Calu3 (cell line): ENCODE measurements at regions not wholly inside any gene's neighbourhood (a gene's known extent, or its start where the extent isn't known, plus 50 kb on each side); places are given as distances from the start of the nearest gene placed in this dataset.

Source experiments
- BruUV-seq: library from RNA; stranded (reverse); fragments of 400-500 nt; replicated peaks from 2 replicates; lab custom pipeline; 2021; lab: Mats Ljungman, UMichigan
- CTCF ChIA-PET: fragments of 300-600 bp; sonication (Branson Sonifier 250); formaldehyde crosslinking; loops from one replicate; lab custom pipeline; 2022; ENCODE audit warnings: antibody characterized with exemption; lab: Charles Lee
- DNase-seq: peaks from one replicate; pipeline ENCODE4 v3.0.0; 2022
- H3K27ac Mint-ChIP-seq: one replicate; pipeline ENCODE4 v1.8.0; 2022; ENCODE audit warnings: mixed read lengths; ENCODE audit not compliant: unreplicated experiment
- H3K27me3 Mint-ChIP-seq: one replicate; pipeline ENCODE4 v1.8.0; 2022; ENCODE audit warnings: mixed read lengths; ENCODE audit not compliant: unreplicated experiment
- H3K36me3 Mint-ChIP-seq: one replicate; pipeline ENCODE4 v1.8.0; 2022; ENCODE audit warnings: mild to moderate bottlenecking, moderate library complexity, mixed read lengths; ENCODE audit not compliant: insufficient read depth, unreplicated experiment
- H3K4me1 Mint-ChIP-seq: one replicate; pipeline ENCODE4 v1.8.0; 2022; ENCODE audit warnings: mild to moderate bottlenecking, low read depth, mixed read lengths; ENCODE audit not compliant: unreplicated experiment
- H3K4me3 Mint-ChIP-seq: one replicate; pipeline ENCODE4 v1.8.0; 2022; ENCODE audit warnings: mild to moderate bottlenecking, low read depth, moderate library complexity, mixed read lengths; ENCODE audit not compliant: unreplicated experiment
- H3K9me3 Mint-ChIP-seq: one replicate; pipeline ENCODE4 v1.8.0; 2022; ENCODE audit warnings: low read depth, mixed read lengths; ENCODE audit not compliant: unreplicated experiment
- intact Hi-C: fragments of 100-400 bp; cut with micrococcal nuclease; formaldehyde crosslinking; loops from one replicate; pipeline ENCODE4 v1.10.0; 2022; ENCODE audit not compliant: unreplicated experiment
- TF ChIP-seq, protein P1 (sequence below): fragments of 200-600 bp; IDR thresholded peaks from one replicate; pipeline ENCODE4 v1.8.0; 2022; ENCODE audit warnings: antibody characterized with exemption; ENCODE audit not compliant: unreplicated experiment

DNA sequence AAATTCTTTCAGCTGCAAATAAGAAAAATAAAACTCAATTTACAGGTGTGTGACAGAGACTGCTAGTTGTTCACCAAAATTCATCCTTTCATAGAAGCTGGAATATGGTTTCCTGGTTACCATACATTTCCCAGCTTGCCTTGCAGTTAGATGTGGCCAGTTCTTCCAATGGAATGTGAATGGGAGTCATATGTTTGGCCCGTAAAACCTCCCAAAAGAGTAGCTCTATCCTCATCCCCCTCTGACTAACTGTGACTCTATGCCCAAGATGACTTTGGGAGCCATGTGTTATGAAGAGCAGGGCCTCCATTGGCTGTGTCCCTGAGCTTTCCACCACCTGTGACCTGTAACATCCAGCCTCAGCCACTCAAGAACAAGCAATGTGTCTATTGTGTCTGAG lies 90.6 kb upstream of the NGF start:
- Mint-ChIP-seq H3K36me3 (peaks cover 8% of the 10 kb centered on the region), H3K27ac (no peak overlapping the region), H3K27me3 (no peaks in the 10 kb centered on the region), H3K4me3 (no peak overlapping the region), H3K9me3 (no peaks in the 10 kb centered on the region), H3K4me1 (peaks cover 43% of the 10 kb centered on the region)
- intact Hi-C loops = no loop called here
- no peak for DNase-seq
- BruUV-seq = no TSS peak
- TF ChIP-seq, protein P1, sequence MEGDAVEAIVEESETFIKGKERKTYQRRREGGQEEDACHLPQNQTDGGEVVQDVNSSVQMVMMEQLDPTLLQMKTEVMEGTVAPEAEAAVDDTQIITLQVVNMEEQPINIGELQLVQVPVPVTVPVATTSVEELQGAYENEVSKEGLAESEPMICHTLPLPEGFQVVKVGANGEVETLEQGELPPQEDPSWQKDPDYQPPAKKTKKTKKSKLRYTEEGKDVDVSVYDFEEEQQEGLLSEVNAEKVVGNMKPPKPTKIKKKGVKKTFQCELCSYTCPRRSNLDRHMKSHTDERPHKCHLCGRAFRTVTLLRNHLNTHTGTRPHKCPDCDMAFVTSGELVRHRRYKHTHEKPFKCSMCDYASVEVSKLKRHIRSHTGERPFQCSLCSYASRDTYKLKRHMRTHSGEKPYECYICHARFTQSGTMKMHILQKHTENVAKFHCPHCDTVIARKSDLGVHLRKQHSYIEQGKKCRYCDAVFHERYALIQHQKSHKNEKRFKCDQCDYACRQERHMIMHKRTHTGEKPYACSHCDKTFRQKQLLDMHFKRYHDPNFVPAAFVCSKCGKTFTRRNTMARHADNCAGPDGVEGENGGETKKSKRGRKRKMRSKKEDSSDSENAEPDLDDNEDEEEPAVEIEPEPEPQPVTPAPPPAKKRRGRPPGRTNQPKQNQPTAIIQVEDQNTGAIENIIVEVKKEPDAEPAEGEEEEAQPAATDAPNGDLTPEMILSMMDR = no peak
- CTCF ChIA-PET = no interaction called here

DNA sequence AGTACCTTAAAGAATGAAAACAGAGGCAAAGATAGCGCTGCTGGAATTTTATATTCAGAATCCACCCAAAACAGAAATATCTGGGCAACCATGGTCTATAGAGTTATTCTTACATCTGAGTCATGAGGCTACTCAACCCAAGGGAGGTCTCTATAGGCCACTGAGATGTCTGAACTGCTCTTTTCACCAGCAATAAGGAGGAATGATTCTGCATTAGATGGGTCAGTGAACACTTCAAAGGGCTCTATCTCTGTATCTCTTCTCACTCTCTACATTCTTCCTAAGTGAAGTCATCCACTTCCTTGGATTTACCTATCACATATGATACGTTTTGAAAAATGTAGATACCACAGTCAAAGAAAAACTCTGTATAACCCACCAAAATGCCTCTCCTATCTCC lies 90.2 kb upstream of the NGF start:
- CTCF ChIA-PET = no interaction called here
- H3K9me3 Mint-ChIP-seq = no peaks in the 10 kb centered on the region
- peaks cover 43% of the 10 kb centered on the region for H3K4me1 Mint-ChIP-seq
- intact Hi-C loops = no loop called here
- no peak overlapping the region for H3K4me3 Mint-ChIP-seq
- no peak overlapping the region for H3K27ac Mint-ChIP-seq
- no TSS peak for BruUV-seq
- TF ChIP-seq, protein P1 = no peak
- H3K27me3 Mint-ChIP-seq = no peaks in the 10 kb centered on the region
- H3K36me3 Mint-ChIP-seq = peaks cover 8% of the 10 kb centered on the region
- DNase-seq = no peak

DNA sequence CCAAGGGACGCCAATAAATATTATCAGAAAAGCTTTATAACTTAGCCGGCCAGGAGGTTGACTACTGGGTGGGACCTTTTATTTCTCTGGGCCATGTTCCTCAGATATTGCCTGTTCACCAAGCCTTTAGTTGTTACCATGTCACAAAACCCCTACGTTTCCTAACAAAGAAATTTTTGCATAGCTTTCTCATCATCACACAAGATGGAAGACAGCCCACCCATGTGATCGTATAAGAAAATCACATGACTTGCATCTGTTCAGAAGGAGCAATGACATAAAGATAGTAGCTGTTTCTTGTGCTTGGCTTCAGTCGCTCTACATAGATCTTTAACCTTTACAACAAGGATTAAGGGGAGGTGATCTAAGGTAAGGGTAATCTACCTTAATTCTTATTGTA lies 88.9 kb upstream of the NGF start:
- Mint-ChIP-seq H3K4me3 (no peak overlapping the region), H3K27ac (no peak overlapping the region), H3K27me3 (no peaks in the 10 kb centered on the region), H3K36me3 (peaks cover 8% of the 10 kb centered on the region), H3K4me1 (peaks cover 35% of the 10 kb centered on the region), H3K9me3 (no peaks in the 10 kb centered on the region)
- intact Hi-C loops = no loop called here
- DNase-seq = no peak
- BruUV-seq = no TSS peak
- TF ChIP-seq, protein P1 = no peak
- CTCF ChIA-PET = no interaction called here

DNA sequence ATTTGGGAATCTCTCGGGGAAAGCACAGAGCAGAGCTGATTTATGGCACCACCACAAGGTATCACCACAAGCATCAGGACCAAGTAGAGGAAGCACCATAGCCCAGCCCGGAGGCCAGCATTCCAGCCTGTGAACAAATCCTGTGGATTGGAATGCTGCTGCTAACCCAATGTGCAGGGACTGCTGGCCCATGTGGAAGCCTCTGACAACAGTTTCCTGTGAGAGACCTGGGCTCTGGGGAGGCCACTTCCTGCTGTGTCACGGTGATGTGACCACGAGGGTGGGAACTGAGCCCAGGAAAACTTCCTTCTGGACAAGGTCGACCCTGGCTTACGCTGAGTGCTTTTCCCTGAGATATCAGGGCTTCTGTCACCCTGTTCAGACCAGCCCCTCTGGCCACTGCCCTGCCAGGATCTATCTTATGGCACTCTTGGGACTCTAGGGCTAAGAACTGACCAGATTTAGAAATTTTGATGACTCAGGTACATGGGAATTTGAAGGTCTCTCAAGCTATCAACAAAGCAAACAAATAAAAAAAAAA lies 88.3 kb upstream of the NGF start:
- intact Hi-C loops = no loop called here
- Mint-ChIP-seq H3K4me1 (peaks cover 29% of the 10 kb centered on the region), H3K36me3 (peaks cover 8% of the 10 kb centered on the region), H3K27me3 (no peaks in the 10 kb centered on the region), H3K9me3 (no peaks in the 10 kb centered on the region), H3K4me3 (no peak overlapping the region), H3K27ac (no peak overlapping the region)
- BruUV-seq = no TSS peak
- TF ChIP-seq, protein P1 = no peak
- CTCF ChIA-PET = no interaction called here
- peak; percentile 43 for DNase-seq
